ENCODE measurements at regions not wholly inside any gene's neighbourhood (a gene's known extent, or its start where the extent isn't known, plus 50 kb on each side); places are given as distances from the start of the nearest gene placed in this dataset.

GRCh38 chr6:122323361-122323760, 76.1 kb upstream of the HSF2 start:
- no peaks in the 10 kb centered on the region for H3K36me3 ChIP-seq (ENCODE audit: control insufficient read depth in 2 of 3, insufficient read depth in 3 of 3, low read length in 3 of 3)
- no peaks in the 10 kb centered on the region for H3K9me3 ChIP-seq (ENCODE audit: control insufficient read depth in 2 of 3, insufficient read depth in 1 of 3, low read length in 3 of 3)
- TF ChIP-seq, protein P1, sequence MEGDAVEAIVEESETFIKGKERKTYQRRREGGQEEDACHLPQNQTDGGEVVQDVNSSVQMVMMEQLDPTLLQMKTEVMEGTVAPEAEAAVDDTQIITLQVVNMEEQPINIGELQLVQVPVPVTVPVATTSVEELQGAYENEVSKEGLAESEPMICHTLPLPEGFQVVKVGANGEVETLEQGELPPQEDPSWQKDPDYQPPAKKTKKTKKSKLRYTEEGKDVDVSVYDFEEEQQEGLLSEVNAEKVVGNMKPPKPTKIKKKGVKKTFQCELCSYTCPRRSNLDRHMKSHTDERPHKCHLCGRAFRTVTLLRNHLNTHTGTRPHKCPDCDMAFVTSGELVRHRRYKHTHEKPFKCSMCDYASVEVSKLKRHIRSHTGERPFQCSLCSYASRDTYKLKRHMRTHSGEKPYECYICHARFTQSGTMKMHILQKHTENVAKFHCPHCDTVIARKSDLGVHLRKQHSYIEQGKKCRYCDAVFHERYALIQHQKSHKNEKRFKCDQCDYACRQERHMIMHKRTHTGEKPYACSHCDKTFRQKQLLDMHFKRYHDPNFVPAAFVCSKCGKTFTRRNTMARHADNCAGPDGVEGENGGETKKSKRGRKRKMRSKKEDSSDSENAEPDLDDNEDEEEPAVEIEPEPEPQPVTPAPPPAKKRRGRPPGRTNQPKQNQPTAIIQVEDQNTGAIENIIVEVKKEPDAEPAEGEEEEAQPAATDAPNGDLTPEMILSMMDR (IDR thresholded peaks at IDR 0.05; ENCODE audit: borderline replicate concordance, extremely low read depth, insufficient read depth) = no peak
- H3K27ac ChIP-seq (ENCODE audit: low read depth in 2 of 2, low read length in 2 of 2) = no peak overlapping the region
- H3K9ac ChIP-seq (ENCODE audit: low read length in 3 of 3) = no peak overlapping the region
- no peak for DNase-seq
- FAIRE-seq = no peak
- intact Hi-C loops (cut with DNase I) = no loop called here
- H3K4me3 ChIP-seq (ENCODE audit: low read length in 3 of 3) = peak overlapping the region in 2 of 3 donors; percentile 52 to 53
- no peaks in the 10 kb centered on the region for H3K27me3 ChIP-seq (ENCODE audit: control insufficient read depth, insufficient read depth, low read length)
- no peaks in the 10 kb centered on the region for H3K4me1 ChIP-seq (ENCODE audit: control insufficient read depth in 2 of 3, insufficient read depth in 2 of 3, low read depth in 1 of 3, low read length in 3 of 3)

DNA sequence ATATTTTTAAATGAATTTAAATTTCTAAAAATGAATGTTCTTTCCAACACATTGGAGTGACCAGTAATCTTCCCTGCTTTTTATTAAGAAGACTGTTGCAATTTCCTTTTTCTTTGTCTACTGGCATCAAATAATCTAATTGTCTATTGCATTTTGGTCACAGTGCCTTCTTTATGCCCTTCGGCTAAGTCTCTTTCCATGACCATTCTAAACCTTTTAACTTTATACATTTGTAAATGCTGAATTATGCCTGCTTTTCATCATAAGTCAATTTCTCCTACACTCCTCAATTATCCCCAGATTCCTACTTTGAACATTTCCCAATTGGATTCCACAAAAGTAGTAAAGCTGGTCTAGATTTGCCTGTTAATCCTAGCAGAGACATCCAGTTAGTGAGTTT, 69.1 kb upstream of the HSF2 start:
- intact Hi-C loops (cut with DNase I) = no loop called here
- H3K4me3 ChIP-seq (ENCODE audit: low read length in 3 of 3) = no peak overlapping the region
- H3K9ac ChIP-seq (ENCODE audit: low read length in 3 of 3) = no peak overlapping the region
- H3K27ac ChIP-seq (ENCODE audit: low read depth in 2 of 2, low read length in 2 of 2) = no peak overlapping the region
- no peaks in the 10 kb centered on the region for H3K36me3 ChIP-seq (ENCODE audit: control insufficient read depth in 2 of 3, insufficient read depth in 3 of 3, low read length in 3 of 3)
- no peak for FAIRE-seq
- no peaks in the 10 kb centered on the region for H3K4me1 ChIP-seq (ENCODE audit: control insufficient read depth in 2 of 3, insufficient read depth in 2 of 3, low read depth in 1 of 3, low read length in 3 of 3)
- TF ChIP-seq, protein P1 (IDR thresholded peaks at IDR 0.05; ENCODE audit: borderline replicate concordance, extremely low read depth, insufficient read depth) = no peak
- H3K9me3 ChIP-seq (ENCODE audit: control insufficient read depth in 2 of 3, insufficient read depth in 1 of 3, low read length in 3 of 3) = no peaks in the 10 kb centered on the region
- no peak for DNase-seq
- H3K27me3 ChIP-seq (ENCODE audit: control insufficient read depth, insufficient read depth, low read length) = no peaks in the 10 kb centered on the region

DNA sequence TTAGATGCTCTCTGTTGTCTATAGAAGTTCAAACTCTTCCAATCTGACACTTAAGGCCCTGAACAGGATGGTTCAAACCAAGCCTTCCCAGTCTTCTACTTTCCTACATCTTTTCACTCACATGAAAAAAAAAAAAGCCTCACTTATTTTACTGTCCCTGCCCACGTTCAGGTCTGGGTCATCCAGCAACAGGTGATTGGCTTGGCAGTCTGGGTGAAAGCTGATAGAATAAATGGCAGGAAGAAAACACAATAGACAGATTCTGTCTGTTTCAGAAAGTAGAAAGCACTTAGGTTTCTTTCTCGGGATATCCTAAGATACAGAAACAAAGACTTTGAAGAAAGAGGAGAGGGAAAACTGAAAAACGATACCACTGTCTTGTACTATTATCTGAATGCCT, 61.8 kb upstream of the HSF2 start:
- Histone ChIP-seq H3K27ac (ENCODE audit: low read depth in 2 of 2, low read length in 2 of 2) (no peak overlapping the region), H3K27me3 (ENCODE audit: control insufficient read depth, insufficient read depth, low read length) (no peaks in the 10 kb centered on the region), H3K9ac (ENCODE audit: low read length in 3 of 3) (no peak overlapping the region), H3K36me3 (ENCODE audit: control insufficient read depth in 2 of 3, insufficient read depth in 3 of 3, low read length in 3 of 3) (no peaks in the 10 kb centered on the region), H3K4me3 (ENCODE audit: low read length in 3 of 3) (no peak overlapping the region), H3K9me3 (ENCODE audit: control insufficient read depth in 2 of 3, insufficient read depth in 1 of 3, low read length in 3 of 3) (no peaks in the 10 kb centered on the region), H3K4me1 (ENCODE audit: control insufficient read depth in 2 of 3, insufficient read depth in 2 of 3, low read depth in 1 of 3, low read length in 3 of 3) (no peaks in the 10 kb centered on the region)
- intact Hi-C loops (cut with DNase I) = no loop called here
- FAIRE-seq (no peak), DNase-seq (no peak)
- TF ChIP-seq, protein P1 (IDR thresholded peaks at IDR 0.05; ENCODE audit: borderline replicate concordance, extremely low read depth, insufficient read depth) = no peak

- no peaks in the 10 kb centered on the region for H3K9me3 ChIP-seq (ENCODE audit: control insufficient read depth in 2 of 3, insufficient read depth in 1 of 3, low read length in 3 of 3)
- no peak for FAIRE-seq
- no peak for DNase-seq
- no peaks in the 10 kb centered on the region for H3K27me3 ChIP-seq (ENCODE audit: control insufficient read depth, insufficient read depth, low read length)
- H3K4me3 ChIP-seq (ENCODE audit: low read length in 3 of 3) = no peak overlapping the region
- H3K9ac ChIP-seq (ENCODE audit: low read length in 3 of 3) = no peak overlapping the region
- intact Hi-C loops (cut with DNase I) = no loop called here
- H3K4me1 ChIP-seq (ENCODE audit: control insufficient read depth in 2 of 3, insufficient read depth in 2 of 3, low read depth in 1 of 3, low read length in 3 of 3) = no peaks in the 10 kb centered on the region
- H3K27ac ChIP-seq (ENCODE audit: low read depth in 2 of 2, low read length in 2 of 2) = no peak overlapping the region
- TF ChIP-seq, protein P1 (IDR thresholded peaks at IDR 0.05; ENCODE audit: borderline replicate concordance, extremely low read depth, insufficient read depth) = no peak
- H3K36me3 ChIP-seq (ENCODE audit: control insufficient read depth in 2 of 3, insufficient read depth in 3 of 3, low read length in 3 of 3) = no peaks in the 10 kb centered on the region
These were observed 59.8 kb upstream of the HSF2 start for GRCh38 chr6:122339661-122340060.
